T-cell (primary cell): ENCODE measurements at regions not wholly inside any gene's neighbourhood (a gene's known extent, or its start where the extent isn't known, plus 50 kb on each side); places are given as distances from the start of the nearest gene placed in this dataset.

Source experiments
- ATAC-seq, 4 experiments: fragments of 200-7000 bp in 3 of 4; fragments of 150-1000 bp in 1 of 4; cut with Tn5 transposase; replicated peaks in 1 of 4; 1 replicate in 3 of 4; 2 replicates in 1 of 4; pipeline ENCODE4 v1.10.0; 2021; ENCODE audit warnings: moderate library complexity in 3 of 4, mild to moderate bottlenecking in 2 of 4, moderate number of reproducible peaks in 1 of 4
- CTCF ChIA-PET, 2 donors: fragments of 300-600 bp; sonication (Branson Sonifier 250); formaldehyde crosslinking; loops; one replicate each; lab custom pipeline; 2022; ENCODE audit warnings: antibody characterized with exemption in 2 of 2; lab: Charles Lee
- POLR2A ChIA-PET, 2 donors: fragments of 300-600 bp; sonication (Branson Sonifier 250); formaldehyde crosslinking; loops; one replicate each; lab custom pipeline; 2022; ENCODE audit warnings: antibody characterized with exemption in 2 of 2; lab: Charles Lee
- DNase-seq, 35 experiments: peaks; one replicate each; pipeline versions ENCODE4 v3.0.0 to v3.0.0-alpha.2; 2013 to 2023
- H3K27ac ChIP-seq: one replicate; pipeline ENCODE4 v1.5.1; 2013; ENCODE audit warnings: low read length
- H3K27me3 ChIP-seq, 2 experiments: replicated peaks in 1 of 2; 1 replicate in 1 of 2; 2 replicates in 1 of 2; pipeline versions ENCODE4 v1.6.1 to v1.7.0; 2013; ENCODE audit warnings: low read length in 1 of 2, mixed read lengths in 1 of 2; ENCODE audit not compliant: control insufficient read depth in 2 of 2, insufficient read depth in 2 of 2; ENCODE audit errors: extremely low read depth in 1 of 2
- H3K36me3 ChIP-seq, 2 donors: 1 replicate in 1 of 2; 2 replicates in 1 of 2; pipeline versions ENCODE4 v1.6.1 to v1.7.0; 2013; ENCODE audit warnings: low read length in 1 of 2; ENCODE audit not compliant: control insufficient read depth in 2 of 2, insufficient read depth in 1 of 2; ENCODE audit errors: extremely low read depth in 1 of 2
- H3K4me1 ChIP-seq, 2 experiments: 1 replicate in 1 of 2; 2 replicates in 1 of 2; pipeline versions ENCODE4 v1.6.1 to v1.7.0; 2013; ENCODE audit warnings: low read length in 2 of 2, mixed read lengths in 1 of 2; ENCODE audit not compliant: insufficient read depth in 2 of 2, control insufficient read depth in 1 of 2; ENCODE audit errors: extremely low read depth in 1 of 2
- H3K4me3 ChIP-seq, 2 donors: 1 replicate in 1 of 2; 2 replicates in 1 of 2; pipeline versions ENCODE4 v1.5.1 to v1.7.0; 2013; ENCODE audit warnings: mild to moderate bottlenecking in 2 of 2, low read length in 1 of 2, moderate library complexity in 1 of 2; ENCODE audit not compliant: control insufficient read depth in 1 of 2; ENCODE audit errors: extremely low read depth in 1 of 2
- H3K9me3 ChIP-seq: 2 replicates; pipeline ENCODE4 v1.7.0; 2013
- H3K27ac Mint-ChIP-seq, 2 donors: one replicate each; pipeline ENCODE4 v1.8.0; 2020 to 2021; ENCODE audit warnings: mild to moderate bottlenecking in 2 of 2, mixed read lengths in 2 of 2
- H3K27me3 Mint-ChIP-seq, 2 donors: one replicate each; pipeline ENCODE4 v1.8.0; 2021 to 2022; ENCODE audit warnings: mixed read lengths in 2 of 2
- H3K36me3 Mint-ChIP-seq: one replicate; pipeline ENCODE4 v1.8.0; 2021; ENCODE audit warnings: mixed read lengths
- H3K4me1 Mint-ChIP-seq, 3 donors: one replicate each; pipeline ENCODE4 v1.8.0; 2020 to 2022; ENCODE audit warnings: mixed read lengths in 3 of 3, mild to moderate bottlenecking in 1 of 3
- H3K4me3 Mint-ChIP-seq, 3 donors: one replicate each; pipeline ENCODE4 v1.8.0; 2020 to 2022; ENCODE audit warnings: mild to moderate bottlenecking in 3 of 3, mixed read lengths in 3 of 3, moderate library complexity in 3 of 3
- H3K9me3 Mint-ChIP-seq, 3 donors: one replicate each; pipeline ENCODE4 v1.8.0; 2020 to 2022; ENCODE audit warnings: mixed read lengths in 3 of 3
- WGBS: methylation state at CpG from one replicate; pipeline ENCODE4 v1.1.5; 2013; ENCODE audit warnings: missing lambda C conversion rate; ENCODE audit not compliant: insufficient coverage; 5-methylcytosine and 5-hydroxymethylcytosine counted together

GRCh38 chr6:166853371-166854325, 102.7 kb downstream of the RNASET2 start:
- POLR2A ChIA-PET = no interaction called here
- CTCF ChIA-PET = no interaction called here

GRCh38 chr6:166852451-166852975, 103.8 kb downstream of the RNASET2 start:
- H3K27ac ChIP-seq = no peak overlapping the region
- Mint-ChIP-seq H3K36me3 (peaks cover 20% of the 10 kb centered on the region), H3K27me3 (no peaks in the 10 kb centered on the region), H3K4me3 (no peak overlapping the region), H3K27ac (no peak overlapping the region), H3K9me3 (peaks cover 0 to 6% (median 0%) of the 10 kb centered on the region in 3 donors), H3K4me1 (peaks cover 0 to 12% (median 3%) of the 10 kb centered on the region in 3 donors)
- POLR2A ChIA-PET = no interaction called here
- no peaks in the 10 kb centered on the region for H3K36me3 ChIP-seq
- 94% methylated on average over 13 of the region's 18 CpGs for WGBS
- no peaks in the 10 kb centered on the region for H3K27me3 ChIP-seq
- H3K4me1 ChIP-seq = peaks cover 0 to 2% of the 10 kb centered on the region in 2 experiments
- H3K9me3 ChIP-seq = no peaks in the 10 kb centered on the region
- no peak overlapping the region for H3K4me3 ChIP-seq
- DNase-seq (peak in 4 of 35 experiments; percentile 6 to 19 (median 12)), ATAC-seq (peak in 1 of 4 experiments; percentile 60)
- CTCF ChIA-PET = interaction anchor here in 1 of 2 donors (0.6 kb wide), 1 partner anchor 99 kb away, joined by 4 read pairs; no protein-coding TSS in a partner anchor

More at GRCh38 chr6:166853371-166854325, 102.7 kb downstream of the RNASET2 start:
- Histone ChIP-seq H3K27me3 (no peaks in the 10 kb centered on the region), H3K9me3 (no peaks in the 10 kb centered on the region), H3K36me3 (no peaks in the 10 kb centered on the region), H3K4me3 (no peak overlapping the region), H3K4me1 (peaks cover 0 to 2% of the 10 kb centered on the region in 2 experiments), H3K27ac (no peak overlapping the region)
- no peak for DNase-seq
- Mint-ChIP-seq H3K9me3 (no peaks in the 10 kb centered on the region), H3K27ac (no peak overlapping the region), H3K4me1 (peaks cover 0 to 12% (median 3%) of the 10 kb centered on the region in 3 donors), H3K36me3 (peaks cover 16% of the 10 kb centered on the region), H3K27me3 (no peaks in the 10 kb centered on the region), H3K4me3 (no peak overlapping the region)
- ATAC-seq = no peak
- WGBS = 89% methylated on average over 17 of the region's 29 CpGs

- H3K36me3 ChIP-seq = no peaks in the 10 kb centered on the region
- POLR2A ChIA-PET = no interaction called here
- H3K4me1 ChIP-seq = peaks cover 0 to 2% of the 10 kb centered on the region in 2 experiments
- H3K9me3 ChIP-seq = no peaks in the 10 kb centered on the region
- Mint-ChIP-seq H3K4me1 (peaks cover 0 to 12% (median 4%) of the 10 kb centered on the region in 3 donors), H3K9me3 (peaks cover 0 to 12% (median 0%) of the 10 kb centered on the region in 3 donors), H3K4me3 (no peak overlapping the region), H3K36me3 (peaks cover 19% of the 10 kb centered on the region), H3K27me3 (no peaks in the 10 kb centered on the region), H3K27ac (no peak overlapping the region)
- H3K27me3 ChIP-seq = no peaks in the 10 kb centered on the region
- DNase-seq = no peak
- CTCF ChIA-PET = interaction anchor here in 1 of 2 donors (0.6 kb wide), 1 partner anchor 99 kb away, joined by 4 read pairs; no protein-coding TSS in a partner anchor
- ATAC-seq = no peak
- WGBS = 96% methylated on average over 3 of the region's 6 CpGs
- H3K4me3 ChIP-seq = no peak overlapping the region
- H3K27ac ChIP-seq = no peak overlapping the region
Observed at GRCh38 chr6:166851911-166852310, 104.4 kb downstream of the RNASET2 start.

- no peaks in the 10 kb centered on the region for H3K36me3 ChIP-seq
- no peak overlapping the region for H3K27ac ChIP-seq
- ChIA-PET CTCF (no interaction called here), POLR2A (no interaction called here)
- H3K27me3 ChIP-seq = no peaks in the 10 kb centered on the region
- Mint-ChIP-seq H3K4me3 (no peak overlapping the region), H3K9me3 (peaks cover 0 to 14% (median 0%) of the 10 kb centered on the region in 3 donors), H3K27me3 (no peaks in the 10 kb centered on the region), H3K4me1 (peaks cover 0 to 12% (median 8%) of the 10 kb centered on the region in 3 donors), H3K36me3 (peaks cover 19% of the 10 kb centered on the region), H3K27ac (no peak overlapping the region)
- H3K4me3 ChIP-seq = no peak overlapping the region
- 96% methylated on average over 9 of the region's 11 CpGs for WGBS
- ATAC-seq (no peak), DNase-seq (no peak)
- H3K9me3 ChIP-seq = no peaks in the 10 kb centered on the region
- H3K4me1 ChIP-seq = peaks cover 0 to 2% of the 10 kb centered on the region in 2 experiments
Observed at GRCh38 chr6:166851426-166851825, 104.9 kb downstream of the RNASET2 start.

- H3K9me3 ChIP-seq = no peaks in the 10 kb centered on the region
- no peaks in the 10 kb centered on the region for H3K36me3 ChIP-seq
- Mint-ChIP-seq H3K27ac (no peak overlapping the region), H3K36me3 (peaks cover 19% of the 10 kb centered on the region), H3K27me3 (no peaks in the 10 kb centered on the region), H3K4me3 (no peak overlapping the region), H3K9me3 (peaks cover 0 to 19% (median 5%) of the 10 kb centered on the region in 3 donors), H3K4me1 (peaks cover 0 to 12% (median 10%) of the 10 kb centered on the region in 3 donors)
- H3K4me3 ChIP-seq = no peak overlapping the region
- no peak for ATAC-seq
- CTCF ChIA-PET = no interaction called here
- peaks cover 0 to 2% of the 10 kb centered on the region in 2 experiments for H3K4me1 ChIP-seq
- POLR2A ChIA-PET = no interaction called here
- H3K27me3 ChIP-seq = no peaks in the 10 kb centered on the region
- DNase-seq = no peak
- 100% methylated on average over 4 of the region's 6 CpGs for WGBS
- H3K27ac ChIP-seq = no peak overlapping the region
Observed at GRCh38 chr6:166850677-166851076, 105.7 kb downstream of the RNASET2 start.

GRCh38 chr6:166849749-166850183, 106.6 kb downstream of the RNASET2 start:
- Histone ChIP-seq H3K4me1 (peaks cover 0 to 2% of the 10 kb centered on the region in 2 experiments), H3K27ac (no peak overlapping the region), H3K36me3 (no peaks in the 10 kb centered on the region), H3K4me3 (no peak overlapping the region), H3K9me3 (no peaks in the 10 kb centered on the region), H3K27me3 (no peaks in the 10 kb centered on the region)
- DNase-seq (no peak), ATAC-seq (no peak)
- Mint-ChIP-seq H3K36me3 (peaks cover 19% of the 10 kb centered on the region), H3K9me3 (peaks cover 0 to 28% (median 5%) of the 10 kb centered on the region in 3 donors), H3K27me3 (no peaks in the 10 kb centered on the region), H3K27ac (no peak overlapping the region), H3K4me1 (peaks cover 0 to 12% (median 10%) of the 10 kb centered on the region in 3 donors), H3K4me3 (no peak overlapping the region)
- ChIA-PET POLR2A (no interaction called here), CTCF (no interaction called here)
- 91% methylated on average over 12 of the region's 15 CpGs for WGBS
